GM19043 (cell line): ENCODE measurements at regions not wholly inside any gene's neighbourhood (a gene's known extent, or its start where the extent isn't known, plus 50 kb on each side); places are given as distances from the start of the nearest gene placed in this dataset.
"Not testable (repeated sequence)": the region's sequence is repeated elsewhere in the genome, so short reads cannot be mapped to it uniquely, and the experiment has no call there.

Source experiments
- ATAC-seq: cut with Tn5 transposase; IDR thresholded peaks from one replicate; pipeline ENCODE4 v1.9.1; 2021; ENCODE audit warnings: low read depth; ENCODE audit not compliant: unreplicated experiment

DNA sequence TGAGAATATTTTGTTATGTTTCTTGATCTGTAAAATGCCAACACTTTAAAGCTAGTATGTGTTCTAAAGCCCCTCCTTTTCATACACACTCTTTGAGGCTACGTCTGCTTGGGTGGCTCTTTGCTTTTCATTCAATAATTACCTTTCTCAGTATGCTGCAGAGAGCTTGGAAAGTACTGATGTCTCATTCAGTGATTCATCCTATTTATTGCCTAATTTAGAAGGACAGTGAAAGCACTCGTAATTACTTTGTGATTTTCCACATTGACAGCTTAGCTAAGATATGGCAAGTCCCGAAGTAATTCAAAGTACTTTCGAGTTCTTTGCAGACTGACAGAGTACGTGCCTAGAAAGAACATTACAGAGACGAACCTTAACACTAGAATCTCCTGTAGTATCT is 57.2 kb downstream of the BMP15 start:
- ATAC-seq: no peak

DNA sequence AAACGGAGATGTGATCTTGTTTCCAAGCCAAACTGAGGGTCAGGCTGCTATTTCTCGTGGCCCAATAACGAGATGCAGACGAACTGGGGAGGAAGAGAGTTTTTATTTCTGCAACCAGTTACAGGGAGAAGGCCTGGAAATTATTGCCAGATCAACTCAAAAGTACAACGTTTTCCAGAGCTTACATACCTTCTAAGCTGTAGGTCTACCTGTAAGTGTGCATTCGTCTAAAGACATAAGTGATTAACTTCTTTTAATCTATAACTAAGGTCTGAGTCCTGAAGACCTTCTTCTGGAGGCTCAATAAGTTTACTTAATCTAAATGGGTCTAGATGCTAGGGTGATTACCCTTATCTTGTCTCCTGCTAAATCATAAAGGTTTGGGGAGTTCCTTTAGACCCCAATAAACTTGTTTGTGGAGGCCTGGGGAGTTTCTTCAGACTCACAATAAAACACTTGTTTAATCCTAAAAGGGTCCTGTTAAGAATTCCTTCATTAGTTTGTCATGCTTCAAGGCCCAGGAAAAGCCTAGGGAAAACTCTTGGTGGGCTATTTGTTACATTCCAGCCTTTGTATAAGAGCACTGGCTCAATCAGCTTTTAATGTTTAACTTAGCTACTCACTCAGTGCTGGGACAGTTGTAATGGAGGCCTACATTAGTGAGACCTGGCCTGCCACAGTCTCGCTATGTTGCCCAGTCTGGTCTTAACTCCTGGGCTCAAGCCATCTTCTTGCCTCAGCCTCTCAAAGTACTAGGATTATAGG is 58.5 kb downstream of the BMP15 start:
- ATAC-seq: not testable (repeated sequence)

GRCh38 chrX:50971395-50971794 is 60.9 kb downstream of the BMP15 start:
- no peak for ATAC-seq

GRCh38 chrX:50973199-50973598 is 62.7 kb downstream of the BMP15 start:
- no peak for ATAC-seq

DNA sequence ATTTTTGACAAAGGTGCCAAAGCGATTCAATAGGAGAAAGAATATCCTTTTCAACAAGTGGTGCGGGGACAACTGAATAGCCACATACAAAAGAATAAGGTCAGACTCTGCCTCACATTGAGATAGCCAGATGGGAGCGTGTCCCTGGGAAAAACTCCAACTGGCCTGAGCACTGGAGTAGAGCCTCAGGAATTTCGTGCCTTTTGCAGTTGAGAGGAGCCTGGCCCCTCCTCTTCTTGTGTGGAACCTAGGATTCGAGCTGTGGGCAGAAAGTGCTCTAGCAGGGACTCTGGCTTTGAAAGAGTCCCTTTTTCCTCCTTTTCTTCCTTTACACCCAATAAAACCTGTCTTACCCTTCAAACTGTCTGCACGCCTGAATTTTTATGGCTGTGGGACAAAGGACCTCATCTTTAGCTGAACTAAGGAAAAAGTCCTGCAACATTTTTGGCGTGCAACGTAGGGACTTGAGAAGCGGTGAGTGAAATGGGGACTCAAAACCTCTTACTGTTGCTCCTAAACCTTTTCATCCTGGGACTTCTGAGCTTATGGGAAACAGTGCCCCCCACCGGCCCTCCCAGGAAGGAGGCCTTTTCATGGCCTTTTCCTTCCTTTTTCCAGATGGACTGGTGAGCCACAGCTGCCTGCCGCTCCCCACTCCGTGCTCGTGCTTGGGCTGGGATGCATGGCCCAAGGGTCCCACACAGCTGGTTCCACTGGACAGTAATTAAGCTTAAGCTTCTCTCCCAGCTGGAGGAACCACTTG is 68.6 kb downstream of the BMP15 start:
- no peak for ATAC-seq

- ATAC-seq: no peak
These were observed 69.7 kb downstream of the BMP15 start for GRCh38 chrX:50980251-50980650.

GRCh38 chrX:50988649-50989048 is 78.1 kb downstream of the BMP15 start:
- no peak for ATAC-seq

GRCh38 chrX:50996930-50997329 is 86.4 kb downstream of the BMP15 start:
- ATAC-seq: no peak

DNA sequence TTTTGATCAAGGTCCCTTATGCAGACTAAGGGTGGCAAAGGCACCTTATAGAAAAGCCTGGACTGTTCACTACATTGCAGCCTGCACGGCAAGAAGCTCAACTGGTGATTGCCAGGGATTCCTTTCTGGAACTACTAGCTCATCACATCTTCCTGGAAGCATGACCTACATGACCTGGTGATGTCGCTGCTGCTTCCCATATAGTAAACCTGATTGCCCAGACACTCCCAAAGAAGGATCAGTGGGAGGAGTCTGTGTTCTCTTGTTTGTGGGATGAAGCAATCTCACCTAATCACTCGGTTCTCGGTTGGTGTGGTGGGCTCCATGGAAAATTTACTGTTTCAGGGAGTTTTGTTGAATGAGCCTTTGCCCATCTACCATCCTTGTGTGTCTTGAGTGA is 89.8 kb downstream of the BMP15 start:
- not testable (repeated sequence) for ATAC-seq

GRCh38 chrX:51001733-51002632 is 91.4 kb downstream of the BMP15 start:
- ATAC-seq: not testable (repeated sequence)

DNA sequence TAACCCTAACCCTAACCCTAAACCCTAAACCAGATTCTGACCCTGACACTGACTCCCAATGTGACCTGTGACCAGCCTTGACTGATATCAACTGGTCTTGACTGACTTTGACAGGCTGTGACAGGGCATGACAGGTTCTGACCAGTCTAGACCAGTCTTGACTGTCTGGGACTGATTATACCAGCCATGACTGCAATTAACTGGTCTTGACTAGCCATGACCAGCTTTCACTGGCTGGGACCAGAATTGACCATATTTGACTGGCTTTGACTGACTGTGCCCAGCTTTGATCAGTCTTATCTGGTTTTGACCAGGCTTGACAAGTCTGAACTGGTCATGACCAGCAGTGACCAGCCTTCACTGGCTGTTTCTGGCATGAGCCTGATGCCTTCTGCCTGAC is 95.5 kb downstream of the BMP15 start:
- ATAC-seq: no peak

DNA sequence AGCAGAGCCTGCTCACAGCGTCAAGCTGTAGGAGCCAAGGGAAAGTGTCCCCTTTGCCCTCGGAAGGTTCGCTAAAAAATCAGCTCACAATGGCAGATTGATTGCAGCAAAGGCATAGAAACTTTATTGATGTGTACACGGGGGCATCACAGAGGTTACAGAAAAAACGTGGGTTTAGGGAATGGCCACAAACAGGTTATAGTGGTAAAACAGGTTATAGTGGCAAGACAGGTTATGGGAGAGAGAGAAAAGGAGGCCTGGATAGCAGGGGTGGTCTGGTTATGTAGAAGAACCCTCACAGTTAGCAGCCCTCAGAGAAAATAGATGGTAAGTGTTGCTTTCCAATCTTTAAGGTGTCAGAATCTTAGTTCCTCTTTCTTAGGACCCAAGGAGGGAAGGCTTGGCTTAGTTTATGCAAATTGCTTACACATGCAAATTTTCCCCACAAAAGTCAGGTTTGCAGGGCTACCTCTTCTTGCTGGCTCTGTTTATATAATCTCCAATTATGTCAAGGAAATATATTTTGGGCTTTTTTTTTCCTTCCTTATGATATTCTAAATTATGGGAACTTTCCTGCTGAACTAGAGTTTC is 113.7 kb downstream of the BMP15 start:
- ATAC-seq: peak; percentile 78

DNA sequence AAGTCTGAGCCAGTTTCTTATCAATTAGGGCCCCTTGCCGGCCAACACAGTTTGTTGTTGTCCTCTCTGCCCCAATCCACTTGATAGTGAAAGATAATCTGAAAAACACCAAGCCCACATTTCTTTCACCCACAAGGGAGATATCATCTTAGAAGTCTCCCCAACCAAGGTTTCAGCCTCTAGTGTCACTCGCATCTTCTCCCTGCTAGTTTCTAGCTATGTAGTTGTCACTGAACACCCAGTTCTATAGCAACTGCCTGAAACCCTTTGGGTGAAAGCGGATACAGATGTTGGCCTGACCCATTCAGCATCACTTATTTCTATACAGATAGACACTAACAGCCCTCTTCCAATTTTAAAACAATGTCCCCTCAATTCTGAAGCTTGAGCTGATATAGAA is 116.3 kb downstream of the BMP15 start:
- no peak for ATAC-seq

DNA sequence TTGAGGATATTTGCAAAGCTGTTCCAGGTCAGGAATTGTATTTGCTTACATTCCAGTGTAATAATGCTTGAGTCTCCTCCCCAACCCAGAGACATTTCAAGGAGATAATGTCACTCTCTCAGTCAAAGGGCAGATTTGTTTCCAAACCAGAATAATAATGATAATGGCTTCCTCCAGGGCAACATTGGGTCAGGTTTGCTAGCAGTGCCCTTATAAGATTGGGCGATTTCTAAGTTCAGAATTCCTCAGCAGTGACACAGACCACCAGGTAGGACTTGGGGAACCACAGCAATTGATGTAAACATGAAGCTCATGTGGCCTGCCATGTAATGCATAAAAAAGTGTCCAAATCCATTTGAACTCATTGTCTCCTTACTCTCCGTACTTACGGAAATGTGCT is 125.2 kb downstream of the BMP15 start:
- ATAC-seq: no peak

DNA sequence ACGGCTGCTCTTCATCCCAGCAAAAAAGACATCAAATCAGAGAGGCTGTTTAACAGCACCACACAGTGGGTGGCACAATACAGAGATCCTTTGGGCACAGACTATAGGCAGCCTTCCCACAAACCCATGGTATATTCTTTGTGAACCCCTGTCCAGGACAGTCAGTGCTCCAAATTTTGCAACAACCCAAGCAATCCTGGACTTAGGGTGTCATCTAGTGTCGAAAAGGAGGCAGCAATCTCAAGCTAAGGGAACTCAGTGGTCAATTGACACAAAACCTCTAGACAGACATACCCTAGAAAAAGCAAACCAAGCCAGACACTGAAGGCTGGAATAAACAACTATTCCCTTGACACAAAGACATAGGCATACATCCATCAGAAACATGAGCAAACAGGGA is 137.4 kb downstream of the BMP15 start:
- no peak for ATAC-seq

DNA sequence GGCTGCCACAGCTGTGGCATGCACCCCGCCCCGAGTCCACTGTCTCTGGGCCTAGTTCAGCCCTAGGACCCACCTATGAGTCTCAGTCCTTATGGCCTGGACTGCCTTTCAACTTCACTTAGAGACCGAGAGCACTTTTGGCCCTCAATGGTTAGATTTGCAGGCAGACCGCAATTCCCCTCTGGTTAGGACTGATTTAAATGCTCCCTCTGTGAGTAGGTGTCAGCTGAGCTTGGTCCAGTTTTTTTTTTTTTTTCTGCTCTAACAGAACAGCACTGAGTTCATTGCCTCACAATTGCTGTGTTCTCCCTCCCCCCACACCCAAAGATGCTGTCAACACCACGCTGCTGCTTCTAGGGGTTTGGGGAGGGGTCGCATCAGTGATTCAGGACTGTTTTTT is 143.2 kb downstream of the BMP15 start:
- ATAC-seq: no peak

DNA sequence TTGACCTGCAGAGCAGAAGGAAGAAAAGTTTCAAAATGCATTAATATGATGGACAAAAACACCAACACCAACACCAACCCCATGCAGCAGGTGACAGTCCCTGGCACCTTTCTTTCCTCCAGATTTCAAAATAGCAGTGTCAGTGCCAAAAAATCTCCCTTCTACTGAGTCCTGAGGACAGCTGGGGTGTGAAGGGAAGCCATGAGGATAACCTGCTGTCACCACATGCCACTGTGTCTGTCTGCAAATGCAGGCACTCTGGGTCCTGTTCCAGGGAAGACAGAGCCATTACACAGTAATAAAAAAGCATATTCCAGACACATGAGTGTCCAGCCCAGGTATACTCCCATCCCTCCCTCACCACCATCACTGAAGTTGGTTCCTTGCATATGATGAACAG is 187.5 kb downstream of the BMP15 start:
- no peak for ATAC-seq

DNA sequence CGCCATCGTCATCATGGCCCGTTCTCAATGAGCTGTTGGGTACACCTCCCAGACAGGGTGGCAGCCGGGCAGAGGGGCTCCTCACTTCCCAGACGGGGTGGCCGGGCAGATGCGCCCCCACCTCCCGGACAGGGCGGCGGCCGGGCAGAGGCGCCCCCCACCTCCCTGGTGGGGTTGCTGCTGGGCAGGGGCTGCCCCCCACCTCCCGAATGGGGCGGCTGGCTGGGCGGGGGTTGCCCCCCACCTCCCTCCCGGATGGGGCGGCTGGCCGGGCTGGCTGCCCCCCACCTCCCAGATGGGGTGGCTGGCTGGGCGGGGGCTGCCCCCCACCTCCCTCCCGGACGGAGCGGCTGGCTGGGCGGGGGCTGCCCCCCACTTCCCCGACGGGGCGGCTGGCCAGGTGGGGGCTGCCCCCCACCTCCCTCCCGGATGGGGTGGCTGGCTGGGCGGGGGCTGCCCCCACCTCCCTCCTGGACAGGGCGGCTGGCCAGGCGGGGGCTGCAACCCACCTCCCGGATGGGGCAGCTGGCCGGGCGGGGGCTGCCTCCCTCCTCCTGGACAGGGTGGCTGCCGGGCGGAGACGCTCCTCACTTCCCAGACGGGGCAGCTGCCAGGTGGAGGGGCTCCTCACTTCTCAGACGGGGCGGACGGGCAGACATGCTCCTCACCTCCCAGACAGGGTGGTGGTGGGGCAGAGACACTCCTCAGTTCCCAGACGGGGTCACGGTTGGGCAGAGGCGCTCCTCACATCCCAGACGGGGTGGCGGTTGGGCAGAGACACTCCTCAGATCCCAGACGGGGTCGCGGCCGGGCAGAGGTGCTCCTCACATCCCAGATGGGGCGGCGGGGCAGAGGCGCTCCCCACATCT is 208.8 kb downstream of the BMP15 start:
- not testable (repeated sequence) for ATAC-seq

GRCh38 chrX:51125743-51126142 is 206.9 kb upstream of the NUDT10 start:
- ATAC-seq: not testable (repeated sequence)
